ENCODE measurements at regions not wholly inside any gene's neighbourhood (a gene's known extent, or its start where the extent isn't known, plus 50 kb on each side); places are given as distances from the start of the nearest gene placed in this dataset.

DNA sequence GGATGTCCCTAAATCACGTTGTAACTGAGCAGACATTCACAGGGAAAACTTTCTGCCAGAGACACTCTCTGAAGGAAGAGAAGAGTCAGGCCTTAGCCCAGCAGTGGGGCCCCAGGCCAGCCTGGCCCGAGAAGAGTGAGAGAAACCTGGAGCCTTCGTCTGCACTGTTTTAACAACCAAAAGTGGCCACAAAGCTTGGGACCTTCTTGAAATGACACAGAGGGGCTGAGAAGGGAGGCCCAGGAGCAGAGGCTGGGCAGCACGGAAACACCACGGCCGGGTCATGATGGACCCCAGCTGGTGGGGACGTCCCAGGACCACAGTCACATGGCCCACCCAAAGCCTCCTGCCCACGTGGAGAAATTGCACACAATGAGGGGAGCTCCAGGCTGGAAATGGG lies 126.8 kb upstream of the THBS2 start (continued):
- TF ChIP-seq, protein P1, sequence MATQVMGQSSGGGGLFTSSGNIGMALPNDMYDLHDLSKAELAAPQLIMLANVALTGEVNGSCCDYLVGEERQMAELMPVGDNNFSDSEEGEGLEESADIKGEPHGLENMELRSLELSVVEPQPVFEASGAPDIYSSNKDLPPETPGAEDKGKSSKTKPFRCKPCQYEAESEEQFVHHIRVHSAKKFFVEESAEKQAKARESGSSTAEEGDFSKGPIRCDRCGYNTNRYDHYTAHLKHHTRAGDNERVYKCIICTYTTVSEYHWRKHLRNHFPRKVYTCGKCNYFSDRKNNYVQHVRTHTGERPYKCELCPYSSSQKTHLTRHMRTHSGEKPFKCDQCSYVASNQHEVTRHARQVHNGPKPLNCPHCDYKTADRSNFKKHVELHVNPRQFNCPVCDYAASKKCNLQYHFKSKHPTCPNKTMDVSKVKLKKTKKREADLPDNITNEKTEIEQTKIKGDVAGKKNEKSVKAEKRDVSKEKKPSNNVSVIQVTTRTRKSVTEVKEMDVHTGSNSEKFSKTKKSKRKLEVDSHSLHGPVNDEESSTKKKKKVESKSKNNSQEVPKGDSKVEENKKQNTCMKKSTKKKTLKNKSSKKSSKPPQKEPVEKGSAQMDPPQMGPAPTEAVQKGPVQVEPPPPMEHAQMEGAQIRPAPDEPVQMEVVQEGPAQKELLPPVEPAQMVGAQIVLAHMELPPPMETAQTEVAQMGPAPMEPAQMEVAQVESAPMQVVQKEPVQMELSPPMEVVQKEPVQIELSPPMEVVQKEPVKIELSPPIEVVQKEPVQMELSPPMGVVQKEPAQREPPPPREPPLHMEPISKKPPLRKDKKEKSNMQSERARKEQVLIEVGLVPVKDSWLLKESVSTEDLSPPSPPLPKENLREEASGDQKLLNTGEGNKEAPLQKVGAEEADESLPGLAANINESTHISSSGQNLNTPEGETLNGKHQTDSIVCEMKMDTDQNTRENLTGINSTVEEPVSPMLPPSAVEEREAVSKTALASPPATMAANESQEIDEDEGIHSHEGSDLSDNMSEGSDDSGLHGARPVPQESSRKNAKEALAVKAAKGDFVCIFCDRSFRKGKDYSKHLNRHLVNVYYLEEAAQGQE (IDR thresholded peaks at IDR 0.05; ENCODE audit: unreplicated experiment): no peak
- TF ChIP-seq POLR2AphosphoS5 (IDR thresholded peaks at IDR 0.05; ENCODE audit: low read depth) (no peak), STAT1 (IDR thresholded peaks at IDR 0.05; ENCODE audit: unreplicated experiment) (no peak)
- TF ChIP-seq, protein P2, sequence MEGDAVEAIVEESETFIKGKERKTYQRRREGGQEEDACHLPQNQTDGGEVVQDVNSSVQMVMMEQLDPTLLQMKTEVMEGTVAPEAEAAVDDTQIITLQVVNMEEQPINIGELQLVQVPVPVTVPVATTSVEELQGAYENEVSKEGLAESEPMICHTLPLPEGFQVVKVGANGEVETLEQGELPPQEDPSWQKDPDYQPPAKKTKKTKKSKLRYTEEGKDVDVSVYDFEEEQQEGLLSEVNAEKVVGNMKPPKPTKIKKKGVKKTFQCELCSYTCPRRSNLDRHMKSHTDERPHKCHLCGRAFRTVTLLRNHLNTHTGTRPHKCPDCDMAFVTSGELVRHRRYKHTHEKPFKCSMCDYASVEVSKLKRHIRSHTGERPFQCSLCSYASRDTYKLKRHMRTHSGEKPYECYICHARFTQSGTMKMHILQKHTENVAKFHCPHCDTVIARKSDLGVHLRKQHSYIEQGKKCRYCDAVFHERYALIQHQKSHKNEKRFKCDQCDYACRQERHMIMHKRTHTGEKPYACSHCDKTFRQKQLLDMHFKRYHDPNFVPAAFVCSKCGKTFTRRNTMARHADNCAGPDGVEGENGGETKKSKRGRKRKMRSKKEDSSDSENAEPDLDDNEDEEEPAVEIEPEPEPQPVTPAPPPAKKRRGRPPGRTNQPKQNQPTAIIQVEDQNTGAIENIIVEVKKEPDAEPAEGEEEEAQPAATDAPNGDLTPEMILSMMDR (conservative IDR thresholded peaks at IDR 0.05; ENCODE audit: low read depth in 2 of 2): no peak

DNA sequence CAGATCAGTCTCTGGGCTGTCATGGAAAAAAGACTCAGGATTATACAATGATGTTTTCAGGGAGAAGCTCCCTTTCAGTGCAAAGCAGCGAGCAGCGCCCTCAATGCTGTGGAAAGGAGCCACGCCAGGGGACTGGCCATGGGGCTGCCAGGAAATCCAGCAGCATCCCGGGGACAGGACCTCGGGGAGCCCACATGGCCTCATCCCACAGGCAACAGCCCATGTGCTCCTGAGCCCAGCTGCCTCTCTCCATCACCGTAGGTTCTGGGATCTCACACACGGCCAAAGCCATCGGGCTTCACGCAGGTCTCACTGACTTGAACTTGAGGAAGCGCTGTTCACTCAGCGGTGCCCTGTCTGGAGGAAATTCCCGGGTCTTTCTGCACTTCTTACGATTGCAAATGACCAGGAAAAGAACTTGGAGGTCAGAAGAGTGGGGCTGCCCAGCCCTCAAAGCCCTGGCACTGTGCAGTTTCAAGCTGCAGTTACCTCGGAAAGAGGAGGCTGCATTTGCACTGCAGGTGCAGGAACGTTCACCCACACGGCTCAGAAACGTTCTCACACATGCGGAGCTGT lies 125.9 kb upstream of the THBS2 start:
- Histone ChIP-seq H3K27me3 (ENCODE audit: insufficient read depth) (no peaks in the 10 kb centered on the region), H3K36me3 (ENCODE audit: insufficient read depth) (0 out of 2 replicates have a peak, but pooled peaks cover 2% of the 10 kb centered on the region), H3K4me2 (no peak overlapping the region), H4K20me1 (replicated peaks; ENCODE audit: insufficient read depth) (no peaks in the 10 kb centered on the region), H2AFZ (no peak overlapping the region), H3K79me2 (replicated peaks; ENCODE audit: insufficient read depth) (no peaks in the 10 kb centered on the region), H3F3A (replicated peaks; ENCODE audit: low read depth) (no peaks in the 10 kb centered on the region), H3K4me1 (ENCODE audit: insufficient read depth) (no peaks in the 10 kb centered on the region), H3K9me2 (ENCODE audit: insufficient read depth) (no peaks in the 10 kb centered on the region), H3K4me3 (no peak overlapping the region), H3K27ac (ENCODE audit: low read depth) (no peak overlapping the region)
- Mint-ChIP-seq H3K4me3 (no peak overlapping the region), H3K9me3 (peaks cover 35% of the 10 kb centered on the region), H3K27ac (no peak overlapping the region), H3K27me3 (ENCODE audit: insufficient read depth, low read depth, poor library complexity) (peaks cover 10% of the 10 kb centered on the region), H3K4me1 (no peaks in the 10 kb centered on the region), H3K36me3 (ENCODE audit: low read depth) (peaks cover 14% of the 10 kb centered on the region)
- DNase-seq (ENCODE audit: low spot score) (no peak), ATAC-seq (no peak)
- TF ChIP-seq POLR2AphosphoS5 (IDR thresholded peaks at IDR 0.05; ENCODE audit: low read depth) (no peak), EZH2phosphoT487 (IDR thresholded peaks at IDR 0.05; ENCODE audit: unreplicated experiment) (no peak), EZH2 (IDR thresholded peaks at IDR 0.05; ENCODE audit: low read depth, unreplicated experiment) (no peak), ZNF331 (CRISPR knock-in tag; IDR thresholded peaks at IDR 0.05; ENCODE audit: low read depth) (no peak)
- TF ChIP-seq, protein P3, sequence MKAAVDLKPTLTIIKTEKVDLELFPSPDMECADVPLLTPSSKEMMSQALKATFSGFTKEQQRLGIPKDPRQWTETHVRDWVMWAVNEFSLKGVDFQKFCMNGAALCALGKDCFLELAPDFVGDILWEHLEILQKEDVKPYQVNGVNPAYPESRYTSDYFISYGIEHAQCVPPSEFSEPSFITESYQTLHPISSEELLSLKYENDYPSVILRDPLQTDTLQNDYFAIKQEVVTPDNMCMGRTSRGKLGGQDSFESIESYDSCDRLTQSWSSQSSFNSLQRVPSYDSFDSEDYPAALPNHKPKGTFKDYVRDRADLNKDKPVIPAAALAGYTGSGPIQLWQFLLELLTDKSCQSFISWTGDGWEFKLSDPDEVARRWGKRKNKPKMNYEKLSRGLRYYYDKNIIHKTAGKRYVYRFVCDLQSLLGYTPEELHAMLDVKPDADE (IDR thresholded peaks at IDR 0.05): no peak
- TF ChIP-seq, protein P1 (IDR thresholded peaks at IDR 0.05; ENCODE audit: unreplicated experiment): no peak

Data from GM23338 (cell line).